HepG2 (cell line): ENCODE measurements at regions not wholly inside any gene's neighbourhood (a gene's known extent, or its start where the extent isn't known, plus 50 kb on each side); places are given as distances from the start of the nearest gene placed in this dataset.

Source experiments
- ATAC-seq: fragments of 200-7000 bp; cut with Tn5 transposase; 3 replicates; pipeline ENCODE4 v1.9.1; 2020; ENCODE audit warnings: mild to moderate bottlenecking, moderate library complexity
- BruUV-seq: library from RNA; stranded (reverse); fragments of 400-500 nt; replicated peaks from 2 replicates; lab custom pipeline; 2021; lab: Mats Ljungman, UMichigan
- CTCF ChIA-PET: fragments of 300-600 bp; formaldehyde crosslinking; extraction: SDS; loops from one replicate; lab custom pipeline; 2021; ENCODE audit warnings: low total read pairs, inconsistent platforms, low intra/inter-chr PET ratio; lab: Yijun Ruan, JAX
- POLR2A ChIA-PET: fragments of 350-600 bp; sonication (Branson Sonifier 250); formaldehyde crosslinking; loops from one replicate; lab custom pipeline; 2020; ENCODE audit warnings: antibody characterized with exemption, inconsistent platforms; lab: Yijun Ruan, JAX
- DNase-seq: peaks from one replicate; pipeline ENCODE4 v3.0.0-alpha.2; 2015; ENCODE audit warnings: low spot score
- FAIRE-seq: peaks from 3 replicates; lab custom pipeline; 2011; peaks lifted over from hg19 to GRCh38; lab: Jason Lieb, UNC
- H2AFZ ChIP-seq: one replicate; pipeline ENCODE4 v1.6.1; 2011; ENCODE audit warnings: low read length, inconsistent platforms
- H3K27ac ChIP-seq: fragments of 300-600 bp; 3 replicates; pipeline ENCODE4 v1.8.0; 2011; ENCODE audit warnings: mixed run types, mild to moderate bottlenecking, mixed read lengths, low read length, inconsistent platforms; ENCODE audit not compliant: insufficient read depth; ENCODE audit errors: extremely low read length
- H3K27me3 ChIP-seq, 2 experiments: fragments of 200-600 bp in 1 of 2; 2 replicates in 1 of 2; 3 replicates in 1 of 2; pipeline versions ENCODE4 v1.6.0 to v1.8.0; 2011; ENCODE audit warnings: low read length in 2 of 2, mild to moderate bottlenecking in 2 of 2, moderate library complexity in 2 of 2, inconsistent platforms in 1 of 2; ENCODE audit not compliant: insufficient read depth in 2 of 2, control insufficient read depth in 1 of 2
- H3K36me3 ChIP-seq, 2 experiments: fragments of 200-600 bp in 1 of 2; replicated peaks in 1 of 2; 2 replicates in 1 of 2; 3 replicates in 1 of 2; pipeline versions ENCODE4 v1.5.1 to v1.8.0; 2011; ENCODE audit warnings: low read length in 2 of 2, inconsistent platforms in 1 of 2; ENCODE audit not compliant: insufficient read depth in 2 of 2, control insufficient read depth in 1 of 2
- H3K4me1 ChIP-seq: 2 replicates; pipeline ENCODE4 v1.5.1; 2012; ENCODE audit warnings: low read length, inconsistent platforms; ENCODE audit not compliant: insufficient read depth
- H3K4me2 ChIP-seq: 2 replicates; pipeline ENCODE4 v1.6.0; 2011; ENCODE audit warnings: low read depth, low read length, inconsistent platforms
- H3K4me3 ChIP-seq, 3 experiments: fragments of 200-600 bp in 1 of 3; sonication (generic), shearing (Covaris generic) in 1 of 3; replicated peaks in 1 of 3; 2 replicates each; pipeline ENCODE4 v1.5.1; 2011 to 2016; ENCODE audit warnings: low read length in 3 of 3, inconsistent platforms in 2 of 3, low read depth in 2 of 3, mild to moderate bottlenecking in 2 of 3, control low read depth in 1 of 3, mixed read lengths in 1 of 3; ENCODE audit not compliant: insufficient read depth in 1 of 3
- H3K79me2 ChIP-seq: one replicate; pipeline ENCODE4 v1.6.1; 2011; ENCODE audit warnings: low read length, inconsistent platforms; ENCODE audit not compliant: insufficient read depth
- H3K9ac ChIP-seq: 2 replicates; pipeline ENCODE4 v1.6.0; 2011; ENCODE audit warnings: mild to moderate bottlenecking, low read depth, low read length, inconsistent platforms; ENCODE audit not compliant: insufficient read depth
- H3K9me3 ChIP-seq: 2 replicates; pipeline ENCODE4 v1.5.1; 2012; ENCODE audit warnings: mild to moderate bottlenecking, low read length
- H4K20me1 ChIP-seq: 2 replicates; pipeline ENCODE4 v1.6.0; 2011; ENCODE audit warnings: inconsistent platforms, mild to moderate bottlenecking, low read length, moderate library complexity; ENCODE audit not compliant: insufficient read depth
- AGO2 ChIP-seq: fragments of 200-400 bp; formaldehyde crosslinking; optimal IDR thresholded peaks from 2 replicates; pipeline ENCODE3; 2017; ENCODE audit warnings: mild to moderate bottlenecking, low read depth, low read length, moderate library complexity
- DRAP1 ChIP-seq: IDR thresholded peaks from 2 replicates; pipeline ENCODE4 v1.6.1; 2016; ENCODE audit warnings: missing genetic modification reagents, missing compliant biosample characterization
- EP300 ChIP-seq, 3 experiments: sonication (generic) in 1 of 3; formaldehyde crosslinking in 1 of 3; IDR thresholded peaks; 2 replicates each; pipeline versions ENCODE4 v1.5.1 to v1.6.1; 2011 to 2020; ENCODE audit warnings: low read depth in 2 of 3, low read length in 2 of 3, borderline replicate concordance in 1 of 3, improper control_type of control experiment in 1 of 3, mild to moderate bottlenecking in 1 of 3, missing genetic modification reagents in 1 of 3, moderate library complexity in 1 of 3
- FOXO4 ChIP-seq: sonication (generic); formaldehyde crosslinking; conservative IDR thresholded peaks from 2 replicates; pipeline ENCODE4 v1.8.1; 2023; ENCODE audit warnings: missing genetic modification reagents
- HBP1 ChIP-seq: IDR thresholded peaks from 2 replicates; pipeline ENCODE4 v1.6.1; 2016; ENCODE audit warnings: low read depth, control low read depth
- ONECUT2 ChIP-seq: sonication (generic); formaldehyde crosslinking; IDR thresholded peaks from 2 replicates; pipeline ENCODE4 v1.4.0; 2020; ENCODE audit warnings: missing genetic modification reagents
- TP53 ChIP-seq: sonication (generic); formaldehyde crosslinking; conservative IDR thresholded peaks from 2 replicates; pipeline ENCODE4 v1.4.0; 2020; ENCODE audit warnings: missing genetic modification reagents
- YY1 ChIP-seq: IDR thresholded peaks from 2 replicates; pipeline ENCODE4 v1.6.1; 2011; ENCODE audit warnings: low read length, low read depth, moderate library complexity, mild to moderate bottlenecking; ENCODE audit not compliant: insufficient read depth, insufficient replicate concordance
- ZBTB4 ChIP-seq: sonication (generic); formaldehyde crosslinking; IDR thresholded peaks from 2 replicates; pipeline ENCODE4 v1.4.0; 2020; ENCODE audit warnings: missing genetic modification reagents, mild to moderate bottlenecking, borderline replicate concordance
- ZNF207 ChIP-seq: fragments of 450-650 bp; IDR thresholded peaks from 2 replicates; pipeline ENCODE4 v1.6.1; 2016; ENCODE audit warnings: antibody characterized with exemption, borderline replicate concordance
- ZNF276 ChIP-seq: sonication (generic); formaldehyde crosslinking; IDR thresholded peaks from 2 replicates; pipeline ENCODE4 v1.4.0; 2020; ENCODE audit warnings: mild to moderate bottlenecking, low read depth, missing genetic modification reagents
- ZNF674 ChIP-seq: sonication (generic); formaldehyde crosslinking; IDR thresholded peaks from 2 replicates; pipeline ENCODE4 v1.5.0; 2020; ENCODE audit warnings: low read depth, mild to moderate bottlenecking, missing genetic modification reagents
- WGBS: methylation state at CpG from one replicate; pipeline ENCODE4 v1.1.6; 2017; ENCODE audit warnings: low lambda C conversion rate; 5-methylcytosine and 5-hydroxymethylcytosine counted together
- in situ Hi-C: cut with HindIII; loops from 2 replicates; pipeline ENCODE4 v1.10.0; 2017; ENCODE audit warnings: low pct_unique_long_range_greater_than_20kb; ENCODE audit not compliant: extremely low pct_ligation_motif_present
- intact Hi-C: fragments of 100-400 bp; cut with micrococcal nuclease; formaldehyde crosslinking; loops from one replicate; pipeline ENCODE4 v1.10.0; 2022; ENCODE audit not compliant: unreplicated experiment
- TF ChIP-seq, protein P1 (sequence below): sonication (generic); formaldehyde crosslinking; IDR thresholded peaks from 2 replicates; pipeline ENCODE4 v1.5.0; 2020; ENCODE audit warnings: mild to moderate bottlenecking, missing genetic modification reagents

DNA sequence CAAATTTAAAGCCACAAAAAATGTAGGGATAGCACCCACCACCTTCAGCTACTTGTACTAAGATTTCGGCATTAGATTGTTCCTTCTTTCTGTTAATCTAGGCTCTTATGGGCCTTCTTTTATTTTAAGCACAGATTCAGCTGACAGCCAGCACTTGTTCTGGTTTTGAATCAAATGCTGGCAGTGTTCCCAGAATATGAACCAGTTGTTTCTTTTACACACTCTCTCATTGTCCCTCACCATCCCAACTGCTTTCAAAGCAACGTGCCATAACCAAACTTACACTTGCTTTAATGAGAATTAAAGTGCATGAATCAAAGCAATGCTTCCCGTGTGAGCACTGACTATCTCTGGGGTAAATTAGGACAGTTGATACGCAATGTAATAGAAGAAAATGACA is 744.5 kb upstream of the FAM241A start:
- no peak overlapping the region for H3K4me3 ChIP-seq
- no peaks in the 10 kb centered on the region for H3K4me1 ChIP-seq
- no peaks in the 10 kb centered on the region for H3K79me2 ChIP-seq
- FAIRE-seq (no peak), DNase-seq (no peak), ATAC-seq (no peak)
- ChIA-PET CTCF (no interaction called here), POLR2A (no interaction called here)
- H3K36me3 ChIP-seq = no peaks in the 10 kb centered on the region
- no peak overlapping the region for H2AFZ ChIP-seq
- H4K20me1 ChIP-seq = no peaks in the 10 kb centered on the region
- no peak overlapping the region for H3K9ac ChIP-seq
- BruUV-seq = no TSS peak
- intact Hi-C loops (no loop called here), in situ Hi-C loops (no loop called here)
- WGBS = 1% methylated on average over 4 of the region's 4 CpGs
- no peaks in the 10 kb centered on the region for H3K27me3 ChIP-seq
- H3K4me2 ChIP-seq = no peak overlapping the region
- H3K27ac ChIP-seq = no peak overlapping the region
- no peaks in the 10 kb centered on the region for H3K9me3 ChIP-seq
- no peak for TF ChIP-seq ZNF207
- TF ChIP-seq YY1 = no peak
- TF ChIP-seq, protein P1, sequence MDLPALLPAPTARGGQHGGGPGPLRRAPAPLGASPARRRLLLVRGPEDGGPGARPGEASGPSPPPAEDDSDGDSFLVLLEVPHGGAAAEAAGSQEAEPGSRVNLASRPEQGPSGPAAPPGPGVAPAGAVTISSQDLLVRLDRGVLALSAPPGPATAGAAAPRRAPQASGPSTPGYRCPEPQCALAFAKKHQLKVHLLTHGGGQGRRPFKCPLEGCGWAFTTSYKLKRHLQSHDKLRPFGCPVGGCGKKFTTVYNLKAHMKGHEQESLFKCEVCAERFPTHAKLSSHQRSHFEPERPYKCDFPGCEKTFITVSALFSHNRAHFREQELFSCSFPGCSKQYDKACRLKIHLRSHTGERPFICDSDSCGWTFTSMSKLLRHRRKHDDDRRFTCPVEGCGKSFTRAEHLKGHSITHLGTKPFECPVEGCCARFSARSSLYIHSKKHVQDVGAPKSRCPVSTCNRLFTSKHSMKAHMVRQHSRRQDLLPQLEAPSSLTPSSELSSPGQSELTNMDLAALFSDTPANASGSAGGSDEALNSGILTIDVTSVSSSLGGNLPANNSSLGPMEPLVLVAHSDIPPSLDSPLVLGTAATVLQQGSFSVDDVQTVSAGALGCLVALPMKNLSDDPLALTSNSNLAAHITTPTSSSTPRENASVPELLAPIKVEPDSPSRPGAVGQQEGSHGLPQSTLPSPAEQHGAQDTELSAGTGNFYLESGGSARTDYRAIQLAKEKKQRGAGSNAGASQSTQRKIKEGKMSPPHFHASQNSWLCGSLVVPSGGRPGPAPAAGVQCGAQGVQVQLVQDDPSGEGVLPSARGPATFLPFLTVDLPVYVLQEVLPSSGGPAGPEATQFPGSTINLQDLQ (CRISPR knock-in tag) = no peak
- no peak for TF ChIP-seq TP53 (CRISPR knock-in tag)
- TF ChIP-seq EP300 (IDR thresholded peaks at IDR 0.05; ENCODE audit: low read depth in 2 of 2, low read length in 2 of 2) = no peak
- TF ChIP-seq EP300 (CRISPR knock-in tag; IDR thresholded peaks at IDR 0.05; ENCODE audit: borderline replicate concordance) = no peak
- TF ChIP-seq AGO2 = no peak
- no peak for TF ChIP-seq ZNF674
- TF ChIP-seq ZNF276 (CRISPR knock-in tag) = no peak
- TF ChIP-seq DRAP1 (CRISPR knock-in tag) = no peak
- TF ChIP-seq FOXO4 (CRISPR knock-in tag) = no peak
- no peak for TF ChIP-seq HBP1 (CRISPR knock-in tag)
- TF ChIP-seq ZBTB4 (CRISPR knock-in tag) = no peak
- TF ChIP-seq ONECUT2 (CRISPR knock-in tag) = no peak
